HFF-Myc (cell line): ENCODE measurements at regions not wholly inside any gene's neighbourhood (a gene's known extent, or its start where the extent isn't known, plus 50 kb on each side); places are given as distances from the start of the nearest gene placed in this dataset.

Source experiments
- DNase-seq: peaks from one replicate; pipeline ENCODE4 v3.0.0-alpha.2; 2011; ENCODE audit warnings: low read depth; ENCODE audit errors: extremely low read depth
- H3K4me3 ChIP-seq: replicated peaks from 2 replicates; pipeline ENCODE4 v1.5.1; 2011; ENCODE audit warnings: low read depth, mild to moderate bottlenecking, control low read depth, low read length
- CTCF ChIP-seq: IDR thresholded peaks from 2 replicates; pipeline ENCODE4 v1.5.1; 2012; ENCODE audit warnings: mild to moderate bottlenecking, low read depth, low read length, control low read depth; ENCODE audit errors: missing control alignments

- H3K4me3 ChIP-seq = no peak overlapping the region
- no peak for TF ChIP-seq CTCF
- DNase-seq = no peak
Measured at GRCh38 chr10:71038091-71038633, 149.8 kb upstream of the PCBD1 start.

GRCh38 chr10:71038921-71039320 is 150.6 kb upstream of the PCBD1 start:
- H3K4me3 ChIP-seq = no peak overlapping the region
- no peak for TF ChIP-seq CTCF
- DNase-seq = no peak

GRCh38 chr10:71039551-71039950 is 151.2 kb upstream of the PCBD1 start:
- no peak for DNase-seq
- no peak overlapping the region for H3K4me3 ChIP-seq
- no peak for TF ChIP-seq CTCF

GRCh38 chr10:71040343-71040742 is 152.0 kb upstream of the PCBD1 start:
- no peak overlapping the region for H3K4me3 ChIP-seq
- no peak for DNase-seq
- no peak for TF ChIP-seq CTCF

GRCh38 chr10:71040846-71041605 is 152.7 kb upstream of the PCBD1 start:
- no peak for TF ChIP-seq CTCF
- DNase-seq = no peak
- H3K4me3 ChIP-seq = no peak overlapping the region

GRCh38 chr10:71042216-71042615 is 153.9 kb upstream of the PCBD1 start:
- H3K4me3 ChIP-seq = no peak overlapping the region
- TF ChIP-seq CTCF = no peak
- no peak for DNase-seq
